ENCODE measurements at regions not wholly inside any gene's neighbourhood (a gene's known extent, or its start where the extent isn't known, plus 50 kb on each side); places are given as distances from the start of the nearest gene placed in this dataset.
"Not testable (repeated sequence)": the region's sequence is repeated elsewhere in the genome, so short reads cannot be mapped to it uniquely, and the experiment has no call there.

- intact Hi-C loops (cut with DNase I), result no loop called here
- no peak for DNase-seq
These were observed 128.9 kb downstream of the SIK1 start for GRCh38 chr21:43297989-43298388.

DNA sequence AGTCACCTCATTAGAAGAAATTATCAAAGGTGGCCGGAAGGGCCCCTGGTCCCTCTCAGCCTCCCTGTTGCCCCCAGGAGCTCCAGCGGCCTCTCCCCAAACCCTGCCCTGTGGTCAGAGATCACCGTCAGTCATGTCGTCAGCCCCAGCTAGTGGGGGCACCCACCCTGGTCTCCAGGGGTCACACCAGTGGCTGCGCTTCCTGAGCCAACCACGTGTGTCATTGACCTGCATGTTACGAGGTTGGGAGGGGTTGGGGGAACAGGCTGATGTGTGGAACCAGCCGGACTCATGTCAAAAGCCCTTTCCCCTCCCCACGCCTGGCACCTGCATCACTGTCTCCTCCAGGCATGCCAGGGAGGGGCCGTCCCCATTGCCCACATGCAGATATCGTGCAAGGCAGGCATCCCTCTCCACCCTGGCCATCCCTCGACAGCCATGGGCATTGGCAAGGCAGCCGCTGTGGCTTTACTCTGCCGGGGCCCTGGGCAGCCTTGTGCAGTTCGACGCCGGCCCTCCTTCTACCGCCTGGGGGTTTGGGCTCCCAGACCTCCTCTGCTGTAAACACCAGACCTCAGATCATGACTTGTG is 128.7 kb downstream of the CRYAA start:
- intact Hi-C loops (cut with DNase I), result no loop called here

GRCh38 chr21:43295066-43295958 is 126.5 kb downstream of the CRYAA start:
- intact Hi-C loops (cut with DNase I), result no loop called here
- DNase-seq, result no peak

More for the DNA sequence above, 128.7 kb downstream of the CRYAA start:
- no peak for DNase-seq

- peak in 14 of 42 donors; percentile 21 to 64 (median 40) for DNase-seq
- intact Hi-C loops (cut with DNase I), result no loop called here
These were observed 125.5 kb downstream of the CRYAA start for GRCh38 chr21:43294194-43294902.

DNA sequence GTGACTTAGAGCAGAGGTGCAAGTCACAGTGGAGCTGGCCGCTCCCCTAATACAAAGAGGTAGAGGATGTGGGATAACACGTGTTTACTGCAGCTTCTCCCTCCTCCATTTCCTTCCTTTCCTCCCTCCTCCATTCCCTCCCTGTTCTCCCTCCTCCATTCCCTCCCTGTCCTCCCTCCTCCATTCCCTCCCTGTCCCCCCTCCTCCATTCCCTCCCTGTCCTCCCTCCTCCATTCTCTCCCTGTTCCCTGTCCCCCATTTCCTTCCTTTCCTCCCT is 124.0 kb downstream of the CRYAA start:
- no peak for DNase-seq
- intact Hi-C loops (cut with DNase I), result no loop called here

DNA sequence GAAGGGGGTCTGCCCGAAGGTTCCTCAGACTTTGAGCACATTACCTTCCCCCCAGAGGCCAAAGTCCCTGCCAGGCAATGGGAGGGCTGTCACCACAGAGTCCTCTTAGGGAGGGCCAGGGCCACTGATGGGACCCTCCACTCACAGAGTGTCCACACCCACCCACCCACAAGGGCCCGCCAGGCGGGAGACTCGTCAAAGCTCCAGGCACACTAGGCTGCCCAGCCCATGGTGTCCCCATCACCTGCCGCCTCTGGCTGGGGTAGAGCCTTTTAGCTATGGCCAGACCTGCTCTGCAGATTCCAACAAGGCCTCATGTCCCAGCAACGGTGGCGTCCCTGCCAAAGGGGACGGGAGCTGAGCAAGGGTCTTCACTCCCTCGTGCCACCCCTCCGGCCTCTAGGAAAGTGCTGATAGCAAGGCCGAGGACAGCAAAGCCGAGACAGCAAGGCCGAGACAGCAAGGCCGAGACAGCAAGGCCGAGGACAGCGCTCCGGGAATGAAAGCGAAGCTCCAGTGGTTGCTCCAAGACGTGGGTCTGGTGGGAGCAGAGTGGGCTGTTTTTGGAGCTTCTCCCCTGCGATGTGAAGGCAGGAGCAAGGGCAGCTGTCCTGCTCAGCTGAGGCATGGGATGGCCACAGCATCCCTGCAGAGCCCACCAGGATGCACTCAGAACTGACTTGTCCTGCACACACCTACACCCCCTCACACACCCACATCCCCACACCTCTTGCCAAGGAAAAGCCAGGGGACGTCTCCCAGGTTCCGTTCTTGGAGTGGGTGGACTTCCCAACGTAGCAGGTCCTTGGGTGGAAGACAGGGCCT is 123.4 kb downstream of the CRYAA start:
- DNase-seq, result peak in 1 of 42 donors; percentile 20
- intact Hi-C loops (cut with DNase I), result no loop called here

DNA sequence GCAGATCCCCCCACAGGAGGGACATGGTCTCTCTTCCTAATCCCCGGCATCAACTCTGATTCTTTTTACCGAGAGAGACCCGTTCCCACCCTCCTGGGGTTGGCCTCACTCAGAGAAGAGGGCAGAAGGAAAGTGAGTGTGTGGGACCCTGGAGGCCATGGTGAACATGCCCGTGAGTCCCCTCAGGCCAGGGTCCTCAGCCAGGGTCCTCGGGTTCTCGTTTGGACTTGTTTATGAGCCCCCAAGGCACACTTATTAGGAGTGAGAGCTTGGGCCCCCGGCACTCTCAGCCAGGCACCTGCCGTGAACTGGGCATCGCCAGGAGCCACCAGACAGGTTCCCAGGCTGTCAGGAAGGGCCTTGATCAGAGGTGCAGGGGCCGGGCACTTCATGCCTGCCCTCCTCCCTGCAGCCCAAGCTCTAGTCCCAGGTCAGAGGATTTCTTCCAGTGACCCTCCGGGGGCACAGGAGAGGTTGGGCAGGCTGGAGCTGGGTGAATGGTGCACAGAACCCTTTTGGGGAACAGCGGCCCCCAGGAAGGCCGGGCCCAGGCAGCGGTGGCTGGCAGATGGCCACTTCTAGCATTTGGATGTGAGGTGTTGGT is 122.6 kb downstream of the CRYAA start:
- peak in 1 of 42 donors; percentile 17 for DNase-seq
- intact Hi-C loops (cut with DNase I), result no loop called here

GRCh38 chr21:43290421-43291346 is 121.9 kb downstream of the CRYAA start:
- intact Hi-C loops (cut with DNase I), result no loop called here
- DNase-seq, result peak in 1 of 42 donors; percentile 22

- intact Hi-C loops (cut with DNase I), result no loop called here
- no peak for DNase-seq
These were observed 121.2 kb downstream of the CRYAA start for GRCh38 chr21:43289966-43290365.

DNA sequence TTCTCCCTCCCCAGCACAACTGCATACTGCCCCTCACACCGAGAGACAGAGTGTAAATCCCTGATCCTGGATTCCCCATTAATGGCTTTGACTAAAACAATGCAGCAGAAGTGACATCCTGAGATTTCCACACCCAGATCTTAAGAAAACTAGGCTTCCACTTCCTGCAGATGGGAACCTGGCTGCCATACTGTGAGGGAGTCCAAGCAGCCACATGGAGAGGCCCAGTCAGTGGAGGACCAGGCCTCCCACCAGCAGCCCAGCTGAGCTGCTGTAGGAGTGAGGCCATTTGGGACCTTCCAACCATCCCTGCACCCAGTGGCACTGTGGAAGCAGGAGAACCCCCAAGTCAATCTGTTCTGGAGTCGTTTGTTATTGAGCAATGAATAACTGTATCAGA is 120.6 kb downstream of the CRYAA start:
- DNase-seq, result no peak
- intact Hi-C loops (cut with DNase I), result no loop called here

- DNase-seq, result no peak
These were observed 119.3 kb downstream of the CRYAA start for GRCh38 chr21:43287795-43288755.

DNA sequence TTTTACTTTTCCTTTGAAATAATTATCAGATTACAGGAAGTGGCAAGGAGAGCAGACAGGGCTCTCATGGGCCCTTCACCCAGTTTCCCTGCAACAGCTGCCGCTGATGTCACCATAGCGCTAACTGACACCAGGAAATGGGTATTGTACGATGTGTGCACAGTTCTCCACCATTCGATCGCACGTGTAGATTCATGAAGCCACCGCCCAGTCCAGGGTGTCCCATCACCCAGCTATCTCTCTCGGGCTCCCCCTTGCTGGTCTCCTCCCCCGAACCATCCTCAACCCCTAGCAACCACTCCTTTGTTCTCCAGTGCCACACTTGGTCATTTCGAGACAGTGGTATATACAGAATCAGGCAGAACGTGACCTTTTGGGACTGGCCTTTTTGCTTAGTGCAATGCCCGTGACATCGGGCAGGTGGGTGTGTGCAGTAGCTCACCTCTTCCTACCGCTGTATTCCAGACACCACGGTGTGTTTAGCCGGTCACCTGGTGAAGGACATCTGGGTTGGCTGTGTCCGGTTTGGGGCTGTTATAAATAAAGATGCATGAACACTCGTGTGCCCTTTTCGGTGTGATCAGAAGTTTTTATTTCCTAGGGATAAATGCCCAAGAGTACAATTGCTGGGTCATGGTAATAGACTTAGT is 118.4 kb downstream of the CRYAA start:
- intact Hi-C loops (cut with DNase I), result no loop called here
- DNase-seq, result no peak

More at GRCh38 chr21:43287795-43288755, 119.3 kb downstream of the CRYAA start:
- intact Hi-C loops (cut with DNase I), result no loop called here

DNA sequence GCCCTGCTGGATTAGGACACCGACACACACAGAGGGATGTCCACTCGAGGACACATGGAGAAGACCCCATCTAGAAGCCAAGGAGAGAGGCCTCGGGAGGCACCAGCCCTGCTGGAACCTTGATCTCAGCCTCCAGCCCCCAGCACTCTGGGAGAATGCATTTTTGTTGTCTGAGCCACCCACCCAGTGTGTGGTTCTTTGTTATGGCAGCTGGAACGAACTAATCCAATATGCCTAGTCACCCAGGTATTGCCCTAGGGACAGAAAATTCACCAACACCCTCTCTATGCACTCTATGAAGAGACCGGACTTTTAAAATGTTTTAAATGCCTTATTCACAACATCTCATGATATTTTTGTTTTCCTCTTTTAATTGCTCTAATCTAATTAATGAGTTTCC is 117.4 kb downstream of the CRYAA start:
- no peak for DNase-seq
- intact Hi-C loops (cut with DNase I), result no loop called here

GRCh38 chr21:43284700-43285099 is 115.9 kb downstream of the CRYAA start:
- intact Hi-C loops (cut with DNase I), result no loop called here
- no peak for DNase-seq

DNA sequence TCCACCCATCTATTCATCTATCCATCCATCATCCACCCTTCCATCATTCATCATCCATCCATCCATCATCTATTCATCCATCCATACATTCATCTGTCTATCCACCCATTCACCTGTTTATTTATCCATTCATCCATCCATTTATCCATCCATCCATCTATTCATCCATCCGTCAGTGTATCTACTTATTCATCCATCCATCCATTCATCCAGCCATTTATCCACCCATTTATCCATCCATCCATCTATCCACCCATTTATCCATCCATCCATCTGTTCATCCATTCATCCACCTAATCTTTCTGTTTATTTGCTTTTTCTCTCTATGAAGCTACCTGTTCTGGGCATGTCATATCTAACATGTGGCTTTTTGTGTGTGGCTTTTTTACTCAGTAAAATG is 115.4 kb downstream of the CRYAA start:
- intact Hi-C loops (cut with DNase I), result no loop called here
- no peak for DNase-seq

GRCh38 chr21:43283925-43284221 is 115.1 kb downstream of the CRYAA start:
- DNase-seq; intact Hi-C loops (cut with DNase I): not testable (repeated sequence)

Data from head of caudate nucleus (tissue), 42 donors.